MM.1S (cell line): ENCODE measurements at regions not wholly inside any gene's neighbourhood (a gene's known extent, or its start where the extent isn't known, plus 50 kb on each side); places are given as distances from the start of the nearest gene placed in this dataset.

ENCODE experiments used
- DNase-seq: peaks from one replicate; pipeline ENCODE4 v3.0.0-alpha.2; 2015
- H2AFZ ChIP-seq: fragments of 300-600 bp; sonication (generic); 2 replicates; pipeline ENCODE4 v1.6.0; 2016; ENCODE audit warnings: antibody characterized with exemption, low read length
- H3F3A ChIP-seq: fragments of 300-600 bp; sonication (generic); 2 replicates; pipeline ENCODE4 v1.6.1; 2016; ENCODE audit warnings: mild to moderate bottlenecking, antibody characterized with exemption, low read length, moderate library complexity, mixed read lengths; ENCODE audit not compliant: insufficient read depth
- H3K27ac ChIP-seq: fragments of 300-600 bp; sonication (generic); 2 replicates; pipeline ENCODE4 v1.5.1; 2016; ENCODE audit warnings: mild to moderate bottlenecking, low read length
- H3K27me3 ChIP-seq: fragments of 300-600 bp; sonication (generic); replicated peaks from 2 replicates; pipeline ENCODE4 v1.6.0; 2016; ENCODE audit warnings: low read length; ENCODE audit not compliant: insufficient read depth
- H3K36me3 ChIP-seq: fragments of 300-600 bp; sonication (generic); replicated peaks from 2 replicates; pipeline ENCODE4 v1.6.1; 2016; ENCODE audit warnings: mild to moderate bottlenecking, low read length, mixed read lengths; ENCODE audit not compliant: insufficient read depth
- H3K4me1 ChIP-seq: fragments of 300-600 bp; sonication (generic); 2 replicates; pipeline ENCODE4 v1.6.1; 2016; ENCODE audit warnings: low read length, mixed read lengths
- H3K4me2 ChIP-seq: fragments of 300-600 bp; sonication (generic); 2 replicates; pipeline ENCODE4 v1.6.0; 2016; ENCODE audit warnings: low read depth, low read length
- H3K4me3 ChIP-seq: fragments of 300-600 bp; sonication (generic); 2 replicates; pipeline ENCODE4 v1.5.1; 2016; ENCODE audit warnings: low read length, mixed read lengths
- H3K79me2 ChIP-seq: fragments of 300-600 bp; sonication (generic); 2 replicates; pipeline ENCODE4 v1.6.1; 2016; ENCODE audit warnings: mixed run types, low read length, mixed read lengths
- H3K9ac ChIP-seq: fragments of 300-600 bp; sonication (generic); 2 replicates; pipeline ENCODE4 v1.6.1; 2016; ENCODE audit warnings: low read length, mixed read lengths
- H3K9me2 ChIP-seq: fragments of 300-600 bp; sonication (generic); replicated peaks from 2 replicates; pipeline ENCODE4 v1.6.1; 2016; ENCODE audit warnings: mild to moderate bottlenecking, low read length, mixed read lengths; ENCODE audit not compliant: insufficient read depth
- H3K9me3 ChIP-seq: fragments of 300-600 bp; sonication (generic); replicated peaks from 2 replicates; pipeline ENCODE4 v1.6.1; 2016; ENCODE audit warnings: mild to moderate bottlenecking, low read length, mixed read lengths; ENCODE audit not compliant: insufficient read depth
- H4K20me1 ChIP-seq: fragments of 300-600 bp; sonication (generic); 2 replicates; pipeline ENCODE4 v1.6.1; 2016; ENCODE audit warnings: mild to moderate bottlenecking, low read length, moderate library complexity, mixed read lengths; ENCODE audit not compliant: insufficient read depth
- CTCF ChIP-seq: fragments of 300-600 bp; sonication (generic); IDR thresholded peaks from 2 replicates; pipeline ENCODE4 v1.5.1; 2016; ENCODE audit warnings: antibody characterized with exemption, low read length, mixed read lengths
- EZH2 ChIP-seq: fragments of 300-600 bp; sonication (generic); optimal IDR thresholded peaks from 2 replicates; pipeline ENCODE3; 2017; ENCODE audit warnings: low read depth, mild to moderate bottlenecking, antibody characterized with exemption, low read length, mixed read lengths
- EZH2phosphoT487 ChIP-seq: fragments of 300-600 bp; sonication (generic); IDR thresholded peaks from 2 replicates; pipeline ENCODE4 v1.6.1; 2018; ENCODE audit warnings: antibody characterized with exemption, low read length

DNA sequence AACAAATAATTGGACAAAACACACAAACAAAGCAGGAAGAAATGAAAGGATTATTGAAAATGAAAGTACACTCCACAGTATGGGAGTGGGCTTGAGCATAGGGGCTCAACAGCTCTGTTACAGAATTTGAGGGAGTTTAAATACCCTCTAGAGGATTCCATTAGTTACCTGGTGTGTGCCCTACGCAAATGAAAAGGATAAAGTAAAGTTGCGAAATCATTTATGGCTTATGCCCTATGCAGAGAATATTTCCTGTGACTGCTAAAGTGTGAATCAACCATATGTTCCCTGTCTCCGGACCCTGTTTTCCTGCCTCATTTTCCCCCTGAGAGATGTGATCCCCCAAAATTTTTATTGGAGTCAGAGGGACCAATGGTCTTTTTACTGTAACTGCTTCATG lies 634.6 kb upstream of the CNTNAP2 start:
- Histone ChIP-seq H3K9ac (no peak overlapping the region), H3K9me2 (no peaks in the 10 kb centered on the region), H3F3A (no peaks in the 10 kb centered on the region), H2AFZ (no peak overlapping the region), H3K4me3 (no peak overlapping the region), H3K79me2 (no peaks in the 10 kb centered on the region), H3K9me3 (no peaks in the 10 kb centered on the region), H4K20me1 (no peaks in the 10 kb centered on the region), H3K4me1 (no peaks in the 10 kb centered on the region), H3K4me2 (no peak overlapping the region), H3K27me3 (no peaks in the 10 kb centered on the region), H3K36me3 (no peaks in the 10 kb centered on the region), H3K27ac (no peak overlapping the region)
- DNase-seq, result no peak
- TF ChIP-seq CTCF (no peak), EZH2 (no peak)

DNA sequence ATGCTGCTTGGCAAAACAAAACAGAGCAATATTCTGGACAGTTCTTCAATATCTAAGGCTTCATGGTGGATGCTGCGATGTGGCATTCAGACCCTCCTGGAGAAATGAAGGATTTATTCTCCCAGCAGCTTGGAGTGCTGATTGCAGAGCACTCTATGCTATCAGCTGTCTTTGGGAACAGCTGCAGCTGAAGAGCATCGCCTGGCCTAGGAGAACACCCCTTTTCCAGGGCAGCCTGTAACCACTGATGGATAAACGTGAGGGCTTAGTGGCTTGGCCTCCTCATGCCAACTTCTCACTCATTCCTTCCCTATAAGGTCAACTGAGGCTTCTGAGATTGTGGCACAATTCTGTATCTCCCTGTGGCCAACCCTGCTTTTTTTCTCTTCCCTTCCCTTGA lies 638.1 kb upstream of the CNTNAP2 start:
- no peaks in the 10 kb centered on the region for H4K20me1 ChIP-seq
- H3K9me3 ChIP-seq, result no peaks in the 10 kb centered on the region
- no peak overlapping the region for H3K9ac ChIP-seq
- TF ChIP-seq EZH2phosphoT487 (no peak), CTCF (no peak), EZH2 (no peak)
- no peak for DNase-seq
- no peaks in the 10 kb centered on the region for H3K27me3 ChIP-seq
- no peak overlapping the region for H3K4me3 ChIP-seq
- H3K9me2 ChIP-seq, result no peaks in the 10 kb centered on the region
- no peak overlapping the region for H3K4me2 ChIP-seq
- H3K4me1 ChIP-seq, result no peaks in the 10 kb centered on the region
- no peaks in the 10 kb centered on the region for H3F3A ChIP-seq
- no peaks in the 10 kb centered on the region for H3K36me3 ChIP-seq
- H2AFZ ChIP-seq, result no peak overlapping the region
- no peaks in the 10 kb centered on the region for H3K79me2 ChIP-seq
- no peak overlapping the region for H3K27ac ChIP-seq

- no peaks in the 10 kb centered on the region for H3F3A ChIP-seq
- H3K36me3 ChIP-seq, result no peaks in the 10 kb centered on the region
- H3K4me3 ChIP-seq, result no peak overlapping the region
- no peak overlapping the region for H3K4me2 ChIP-seq
- no peak for DNase-seq
- H3K79me2 ChIP-seq, result no peaks in the 10 kb centered on the region
- H3K4me1 ChIP-seq, result no peaks in the 10 kb centered on the region
- no peaks in the 10 kb centered on the region for H3K27me3 ChIP-seq
- no peak for TF ChIP-seq EZH2
- TF ChIP-seq CTCF, result no peak
- no peak for TF ChIP-seq EZH2phosphoT487
- no peaks in the 10 kb centered on the region for H3K9me3 ChIP-seq
- H3K9me2 ChIP-seq, result no peaks in the 10 kb centered on the region
- no peaks in the 10 kb centered on the region for H4K20me1 ChIP-seq
- no peak overlapping the region for H3K27ac ChIP-seq
- no peak overlapping the region for H2AFZ ChIP-seq
- H3K9ac ChIP-seq, result no peak overlapping the region
Observed at GRCh38 chr7:145474009-145474686, 638.3 kb upstream of the TPK1 start.
